Spleen (tissue), 11 donors: ENCODE measurements at regions not wholly inside any gene's neighbourhood (a gene's known extent, or its start where the extent isn't known, plus 50 kb on each side); places are given as distances from the start of the nearest gene placed in this dataset.

Source experiments
- DNase-seq: peaks from one replicate; pipeline ENCODE4 v3.0.0-alpha.2; 2020
- H3K27ac ChIP-seq, 8 donors: fragments of 200-600 bp; sonication (generic) in 7 of 8; 1 replicate in 4 of 8; 2 replicates in 4 of 8; pipeline versions ENCODE4 v1.5.0 to v1.8.0; 2016 to 2021; ENCODE audit warnings: inconsistent platforms in 4 of 8, mild to moderate bottlenecking in 4 of 8, moderate library complexity in 1 of 8
- H3K27me3 ChIP-seq, 7 donors: fragments of 200-600 bp; sonication (generic) in 6 of 7; replicated peaks in 1 of 7; 1 replicate in 4 of 7; 2 replicates in 3 of 7; pipeline versions ENCODE4 v1.5.0 to v1.8.0; 2016 to 2021; ENCODE audit warnings: inconsistent platforms in 3 of 7, mild to moderate bottlenecking in 1 of 7
- H3K36me3 ChIP-seq, 6 donors: fragments of 200-600 bp; sonication (generic) in 5 of 6; 1 replicate in 4 of 6; 2 replicates in 2 of 6; pipeline versions ENCODE4 v1.5.0 to v1.8.0; 2016 to 2021; ENCODE audit warnings: inconsistent platforms in 2 of 6
- H3K4me1 ChIP-seq, 6 donors: fragments of 200-600 bp; sonication (generic) in 5 of 6; 1 replicate in 3 of 6; 2 replicates in 3 of 6; pipeline versions ENCODE4 v1.5.0 to v1.8.0; 2016 to 2021; ENCODE audit warnings: inconsistent platforms in 3 of 6
- H3K4me3 ChIP-seq, 8 donors: fragments of 200-600 bp; sonication (generic) in 7 of 8; 1 replicate in 4 of 8; 2 replicates in 4 of 8; pipeline versions ENCODE4 v1.5.0 to v1.8.0; 2016 to 2021; ENCODE audit warnings: inconsistent platforms in 4 of 8, mild to moderate bottlenecking in 4 of 8, moderate library complexity in 2 of 8
- H3K9me3 ChIP-seq, 8 donors: fragments of 200-600 bp; sonication (generic) in 7 of 8; 1 replicate in 4 of 8; 2 replicates in 4 of 8; pipeline versions ENCODE4 v1.5.0 to v1.8.0; 2016 to 2021; ENCODE audit warnings: inconsistent platforms in 4 of 8
- CTCF ChIP-seq, 11 experiments: fragments of 200-600 bp in 7 of 11; fragments of 450-650 bp in 4 of 11; sonication (generic) in 4 of 11; IDR thresholded peaks in 8 of 11; conservative IDR thresholded peaks in 3 of 11; 1 replicate in 7 of 11; 2 replicates in 4 of 11; pipeline versions ENCODE4 v1.4.0 to v1.8.0; 2016 to 2021; ENCODE audit warnings: antibody characterized with exemption in 11 of 11, inconsistent platforms in 4 of 11, mild to moderate bottlenecking in 1 of 11
- POLR2A ChIP-seq, 3 donors: fragments of 450-650 bp; IDR thresholded peaks; one replicate each; pipeline ENCODE4 v1.5.1; 2017; ENCODE audit warnings: antibody characterized with exemption in 3 of 3, mild to moderate bottlenecking in 1 of 3
- POLR2AphosphoS5 ChIP-seq, 3 donors: sonication (generic); formaldehyde crosslinking; IDR thresholded peaks; one replicate each; pipeline ENCODE4 v1.5.1; 2017; ENCODE audit warnings: antibody characterized with exemption in 3 of 3
- WGBS, 5 donors: extraction: QIAGEN DNeasy Blood & Tissue Kit in 3 of 5; methylation state at CpG; one replicate each; pipeline versions ENCODE4 v1.1.5 to v1.1.7; 2013 to 2018; 5-methylcytosine and 5-hydroxymethylcytosine counted together
- intact Hi-C: fragments of 100-400 bp; cut with DNase I; formaldehyde crosslinking; loops from one replicate; pipeline ENCODE4 v1.15.0; 2023; ENCODE audit warnings: low total_unique reads
- donor health status: healthy with polysubstance abuse.
- donor health status: DM: no; HTN: no; CAD: no; lungs with moderate emphysema.
- donor health status: DM: no; HTN: no; CAD: no.
- donor health status: Bipolar disorder and iron deficiency.
- donor health status: healthy.
- donor health status: DM: no; HTN: no; CAD: no.
- donor health status: DM: yes; HTN: yes; CAD: no.

- no peak for DNase-seq
- intact Hi-C loops = no loop called here
- H3K4me1 ChIP-seq = no peaks in the 10 kb centered on the region
- H3K27ac ChIP-seq = no peak overlapping the region
- no peak for TF ChIP-seq CTCF (IDR thresholded peaks at IDR 0.05 in 8 of 11, conservative IDR thresholded peaks at IDR 0.05 in 3 of 11)
- no peak for TF ChIP-seq POLR2A (IDR thresholded peaks at IDR 0.05)
- TF ChIP-seq POLR2AphosphoS5 (IDR thresholded peaks at IDR 0.05) = no peak
- 77 to 95% (median 89%) methylated on average over 2 of the region's 2 CpGs for WGBS, 5 donors
- no peaks in the 10 kb centered on the region for H3K27me3 ChIP-seq
- H3K36me3 ChIP-seq = no peaks in the 10 kb centered on the region
- H3K4me3 ChIP-seq = no peak overlapping the region
- peaks cover 0 to 4% (median 0%) of the 10 kb centered on the region in 8 donors for H3K9me3 ChIP-seq
Measured at GRCh38 chr4:31620476-31620875, 900.3 kb downstream of the PCDH7 start.

GRCh38 chr4:31645236-31645635 lies 925.1 kb downstream of the PCDH7 start:
- intact Hi-C loops = no loop called here
- H3K36me3 ChIP-seq = no peaks in the 10 kb centered on the region
- no peak for DNase-seq
- H3K4me3 ChIP-seq = no peak overlapping the region
- 73 to 86% (median 77%) methylated on average over 4 of the region's 4 CpGs for WGBS, 5 donors
- H3K27ac ChIP-seq = no peak overlapping the region
- H3K27me3 ChIP-seq = no peaks in the 10 kb centered on the region
- peaks cover 0 to 8% (median 0%) of the 10 kb centered on the region in 8 donors for H3K9me3 ChIP-seq
- TF ChIP-seq POLR2AphosphoS5 (IDR thresholded peaks at IDR 0.05) (no peak), POLR2A (IDR thresholded peaks at IDR 0.05) (no peak), CTCF (IDR thresholded peaks at IDR 0.05 in 8 of 11, conservative IDR thresholded peaks at IDR 0.05 in 3 of 11) (no peak)
- H3K4me1 ChIP-seq = no peaks in the 10 kb centered on the region

DNA sequence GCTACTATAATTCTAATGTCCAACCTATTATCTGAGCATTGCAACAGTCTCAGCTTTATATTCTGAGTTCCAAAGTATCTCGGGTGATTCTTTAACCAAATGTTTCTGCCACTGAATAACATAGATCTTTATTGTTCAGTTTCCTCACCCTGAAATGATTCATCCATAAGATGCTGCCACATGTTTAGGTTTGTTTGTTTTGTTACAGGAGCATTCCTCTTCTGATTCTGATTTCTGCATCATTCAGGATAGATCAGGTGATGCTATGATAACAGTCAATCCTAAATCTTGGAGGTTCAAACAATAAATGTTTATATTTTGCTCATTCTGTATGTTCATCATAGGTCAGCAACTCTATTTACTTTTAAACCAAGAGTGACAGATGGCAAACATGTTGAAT lies 927.6 kb downstream of the PCDH7 start:
- no peaks in the 10 kb centered on the region for H3K36me3 ChIP-seq
- no peaks in the 10 kb centered on the region for H3K4me1 ChIP-seq
- no peak overlapping the region for H3K4me3 ChIP-seq
- peaks cover 0 to 11% (median under 1%) of the 10 kb centered on the region in 8 donors for H3K9me3 ChIP-seq
- no peak overlapping the region for H3K27ac ChIP-seq
- no peak for DNase-seq
- 79 to 93% (median 89%) methylated on average over 1 of the region's 1 CpG for WGBS, 5 donors
- intact Hi-C loops = no loop called here
- no peaks in the 10 kb centered on the region for H3K27me3 ChIP-seq
- TF ChIP-seq CTCF (IDR thresholded peaks at IDR 0.05 in 8 of 11, conservative IDR thresholded peaks at IDR 0.05 in 3 of 11) = no peak
- TF ChIP-seq POLR2AphosphoS5 (IDR thresholded peaks at IDR 0.05) = no peak
- TF ChIP-seq POLR2A (IDR thresholded peaks at IDR 0.05) = no peak

DNA sequence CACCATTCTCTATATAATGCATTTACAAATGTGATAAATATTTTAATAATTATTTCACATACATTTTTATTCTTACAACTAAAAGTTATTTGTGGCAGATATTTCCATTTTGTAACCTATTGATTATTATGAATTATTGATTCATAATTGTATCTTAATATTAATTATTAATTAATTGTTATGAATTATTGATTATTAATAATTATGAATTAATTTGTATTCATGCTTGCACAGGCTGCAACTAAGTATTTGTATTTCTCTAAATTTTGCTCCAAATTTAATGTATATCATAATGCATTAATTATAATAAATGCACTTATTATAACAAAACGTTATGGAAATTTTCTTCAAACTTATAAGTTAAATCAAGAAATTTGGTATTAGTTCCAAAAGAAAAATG lies 929.7 kb downstream of the PCDH7 start:
- Histone ChIP-seq H3K36me3 (no peaks in the 10 kb centered on the region), H3K27me3 (no peaks in the 10 kb centered on the region), H3K9me3 (peaks cover 0 to 17% (median 2%) of the 10 kb centered on the region in 8 donors), H3K27ac (no peak overlapping the region), H3K4me3 (no peak overlapping the region), H3K4me1 (no peaks in the 10 kb centered on the region)
- DNase-seq = no peak
- TF ChIP-seq POLR2AphosphoS5 (IDR thresholded peaks at IDR 0.05) (no peak), CTCF (IDR thresholded peaks at IDR 0.05 in 8 of 11, conservative IDR thresholded peaks at IDR 0.05 in 3 of 11) (no peak), POLR2A (IDR thresholded peaks at IDR 0.05) (no peak)
- intact Hi-C loops = no loop called here
- WGBS, 5 donors = 0 to 87% (median 42%) methylated on average over 1 of the region's 1 CpG
